ENCODE measurements at regions not wholly inside any gene's neighbourhood (a gene's known extent, or its start where the extent isn't known, plus 50 kb on each side); places are given as distances from the start of the nearest gene placed in this dataset.

GRCh38 chr7:106778656-106779250 lies 86.3 kb upstream of the PIK3CG start:
- Histone ChIP-seq H3K4me3 (ENCODE audit: low read length in 2 of 2) (no peak overlapping the region), H3K9me3 (ENCODE audit: control insufficient read depth in 2 of 2, insufficient read depth in 1 of 2, low read length in 1 of 2) (no peaks in the 10 kb centered on the region), H3K4me1 (ENCODE audit: control insufficient read depth in 2 of 2, insufficient read depth in 2 of 2, low read length in 2 of 2) (no peaks in the 10 kb centered on the region), H3K27me3 (ENCODE audit: control insufficient read depth in 2 of 2, insufficient read depth in 1 of 2, low read length in 1 of 2) (no peaks in the 10 kb centered on the region), H3K27ac (ENCODE audit: low read depth in 1 of 2, low read length in 1 of 2) (no peak overlapping the region), H3K36me3 (ENCODE audit: control insufficient read depth in 2 of 2, insufficient read depth in 2 of 2, low read length in 1 of 2) (no peaks in the 10 kb centered on the region)
- 90% methylated on average over 2 of the region's 2 CpGs for WGBS
- no peak for DNase-seq (ENCODE audit: low read depth in 6 of 9, low spot score in 9 of 9)

GRCh38 chr7:106779877-106780276 lies 85.2 kb upstream of the PIK3CG start:
- Histone ChIP-seq H3K9me3 (ENCODE audit: control insufficient read depth in 2 of 2, insufficient read depth in 1 of 2, low read length in 1 of 2) (no peaks in the 10 kb centered on the region), H3K36me3 (ENCODE audit: control insufficient read depth in 2 of 2, insufficient read depth in 2 of 2, low read length in 1 of 2) (no peaks in the 10 kb centered on the region), H3K27ac (ENCODE audit: low read depth in 1 of 2, low read length in 1 of 2) (no peak overlapping the region), H3K27me3 (ENCODE audit: control insufficient read depth in 2 of 2, insufficient read depth in 1 of 2, low read length in 1 of 2) (no peaks in the 10 kb centered on the region), H3K4me1 (ENCODE audit: control insufficient read depth in 2 of 2, insufficient read depth in 2 of 2, low read length in 2 of 2) (no peaks in the 10 kb centered on the region), H3K4me3 (ENCODE audit: low read length in 2 of 2) (no peak overlapping the region)
- 98% methylated on average over 4 of the region's 4 CpGs for WGBS
- DNase-seq (ENCODE audit: low read depth in 6 of 9, low spot score in 9 of 9), result no peak

- no peak for DNase-seq (ENCODE audit: low read depth in 6 of 9, low spot score in 9 of 9)
- Histone ChIP-seq H3K27ac (ENCODE audit: low read depth in 1 of 2, low read length in 1 of 2) (no peak overlapping the region), H3K9me3 (ENCODE audit: control insufficient read depth in 2 of 2, insufficient read depth in 1 of 2, low read length in 1 of 2) (no peaks in the 10 kb centered on the region), H3K36me3 (ENCODE audit: control insufficient read depth in 2 of 2, insufficient read depth in 2 of 2, low read length in 1 of 2) (no peaks in the 10 kb centered on the region), H3K27me3 (ENCODE audit: control insufficient read depth in 2 of 2, insufficient read depth in 1 of 2, low read length in 1 of 2) (no peaks in the 10 kb centered on the region), H3K4me3 (ENCODE audit: low read length in 2 of 2) (no peak overlapping the region), H3K4me1 (ENCODE audit: control insufficient read depth in 2 of 2, insufficient read depth in 2 of 2, low read length in 2 of 2) (no peaks in the 10 kb centered on the region)
- WGBS, result 99% methylated on average over 2 of the region's 2 CpGs
These were observed 84.1 kb upstream of the PIK3CG start for GRCh38 chr7:106781007-106781406.

- no peaks in the 10 kb centered on the region for H3K4me1 ChIP-seq (ENCODE audit: control insufficient read depth in 2 of 2, insufficient read depth in 2 of 2, low read length in 2 of 2)
- 95% methylated on average over 1 of the region's 1 CpG for WGBS
- no peak for DNase-seq (ENCODE audit: low read depth in 6 of 9, low spot score in 9 of 9)
- no peaks in the 10 kb centered on the region for H3K27me3 ChIP-seq (ENCODE audit: control insufficient read depth in 2 of 2, insufficient read depth in 1 of 2, low read length in 1 of 2)
- H3K4me3 ChIP-seq (ENCODE audit: low read length in 2 of 2), result no peak overlapping the region
- H3K36me3 ChIP-seq (ENCODE audit: control insufficient read depth in 2 of 2, insufficient read depth in 2 of 2, low read length in 1 of 2), result no peaks in the 10 kb centered on the region
- H3K9me3 ChIP-seq (ENCODE audit: control insufficient read depth in 2 of 2, insufficient read depth in 1 of 2, low read length in 1 of 2), result no peaks in the 10 kb centered on the region
- no peak overlapping the region for H3K27ac ChIP-seq (ENCODE audit: low read depth in 1 of 2, low read length in 1 of 2)
These were observed 83.1 kb upstream of the PIK3CG start for GRCh38 chr7:106781828-106782544.

GRCh38 chr7:106783286-106783685 lies 81.8 kb upstream of the PIK3CG start:
- Histone ChIP-seq H3K9me3 (ENCODE audit: control insufficient read depth in 2 of 2, insufficient read depth in 1 of 2, low read length in 1 of 2) (no peaks in the 10 kb centered on the region), H3K4me3 (ENCODE audit: low read length in 2 of 2) (no peak overlapping the region), H3K27ac (ENCODE audit: low read depth in 1 of 2, low read length in 1 of 2) (no peak overlapping the region), H3K27me3 (ENCODE audit: control insufficient read depth in 2 of 2, insufficient read depth in 1 of 2, low read length in 1 of 2) (no peaks in the 10 kb centered on the region), H3K36me3 (ENCODE audit: control insufficient read depth in 2 of 2, insufficient read depth in 2 of 2, low read length in 1 of 2) (no peaks in the 10 kb centered on the region), H3K4me1 (ENCODE audit: control insufficient read depth in 2 of 2, insufficient read depth in 2 of 2, low read length in 2 of 2) (no peaks in the 10 kb centered on the region)
- DNase-seq (ENCODE audit: low read depth in 6 of 9, low spot score in 9 of 9), result no peak
- 95% methylated on average over 1 of the region's 1 CpG for WGBS

- 88% methylated on average over 1 of the region's 1 CpG for WGBS
- DNase-seq (ENCODE audit: low read depth in 6 of 9, low spot score in 9 of 9), result peak in 2 of 9 donors; percentile 24 to 49
- H3K27ac ChIP-seq (ENCODE audit: low read depth in 1 of 2, low read length in 1 of 2), result no peak overlapping the region
- H3K4me1 ChIP-seq (ENCODE audit: control insufficient read depth in 2 of 2, insufficient read depth in 2 of 2, low read length in 2 of 2), result no peaks in the 10 kb centered on the region
- H3K9me3 ChIP-seq (ENCODE audit: control insufficient read depth in 2 of 2, insufficient read depth in 1 of 2, low read length in 1 of 2), result peaks cover 0 to 4% of the 10 kb centered on the region in 2 donors
- H3K36me3 ChIP-seq (ENCODE audit: control insufficient read depth in 2 of 2, insufficient read depth in 2 of 2, low read length in 1 of 2), result no peaks in the 10 kb centered on the region
- no peak overlapping the region for H3K4me3 ChIP-seq (ENCODE audit: low read length in 2 of 2)
- no peaks in the 10 kb centered on the region for H3K27me3 ChIP-seq (ENCODE audit: control insufficient read depth in 2 of 2, insufficient read depth in 1 of 2, low read length in 1 of 2)
These were observed 76.4 kb upstream of the PIK3CG start for GRCh38 chr7:106788637-106789036.

GRCh38 chr7:106791526-106791925 lies 73.6 kb upstream of the PIK3CG start:
- peaks cover 0 to 4% of the 10 kb centered on the region in 2 donors for H3K9me3 ChIP-seq (ENCODE audit: control insufficient read depth in 2 of 2, insufficient read depth in 1 of 2, low read length in 1 of 2)
- no peaks in the 10 kb centered on the region for H3K36me3 ChIP-seq (ENCODE audit: control insufficient read depth in 2 of 2, insufficient read depth in 2 of 2, low read length in 1 of 2)
- H3K4me1 ChIP-seq (ENCODE audit: control insufficient read depth in 2 of 2, insufficient read depth in 2 of 2, low read length in 2 of 2), result no peaks in the 10 kb centered on the region
- DNase-seq (ENCODE audit: low read depth in 6 of 9, low spot score in 9 of 9), result no peak
- H3K27me3 ChIP-seq (ENCODE audit: control insufficient read depth in 2 of 2, insufficient read depth in 1 of 2, low read length in 1 of 2), result no peaks in the 10 kb centered on the region
- H3K27ac ChIP-seq (ENCODE audit: low read depth in 1 of 2, low read length in 1 of 2), result no peak overlapping the region
- no peak overlapping the region for H3K4me3 ChIP-seq (ENCODE audit: low read length in 2 of 2)
- 95% methylated on average over 4 of the region's 4 CpGs for WGBS

GRCh38 chr7:106792233-106792926 lies 72.7 kb upstream of the PIK3CG start:
- no peak overlapping the region for H3K4me3 ChIP-seq (ENCODE audit: low read length in 2 of 2)
- no peaks in the 10 kb centered on the region for H3K4me1 ChIP-seq (ENCODE audit: control insufficient read depth in 2 of 2, insufficient read depth in 2 of 2, low read length in 2 of 2)
- H3K36me3 ChIP-seq (ENCODE audit: control insufficient read depth in 2 of 2, insufficient read depth in 2 of 2, low read length in 1 of 2), result no peaks in the 10 kb centered on the region
- no peak overlapping the region for H3K27ac ChIP-seq (ENCODE audit: low read depth in 1 of 2, low read length in 1 of 2)
- no peaks in the 10 kb centered on the region for H3K27me3 ChIP-seq (ENCODE audit: control insufficient read depth in 2 of 2, insufficient read depth in 1 of 2, low read length in 1 of 2)
- no peak for DNase-seq (ENCODE audit: low read depth in 6 of 9, low spot score in 9 of 9)
- 80% methylated on average over 8 of the region's 8 CpGs for WGBS
- peaks cover 0 to 4% of the 10 kb centered on the region in 2 donors for H3K9me3 ChIP-seq (ENCODE audit: control insufficient read depth in 2 of 2, insufficient read depth in 1 of 2, low read length in 1 of 2)
